ENCODE measurements at regions not wholly inside any gene's neighbourhood (a gene's known extent, or its start where the extent isn't known, plus 50 kb on each side); places are given as distances from the start of the nearest gene placed in this dataset.

- no peak for DNase-seq (ENCODE audit: low read depth)
- Histone ChIP-seq H3K27me3 (ENCODE audit: control insufficient read depth, insufficient read depth, low read length) (peaks cover 2% of the 10 kb centered on the region), H3K36me3 (ENCODE audit: control insufficient read depth, insufficient read depth, low read length) (no peaks in the 10 kb centered on the region), H3K4me3 (ENCODE audit: low read depth, low read length) (no peak overlapping the region)
- ChIA-PET CTCF (interaction anchor here (1.4 to 2.5 kb wide), 2 partner anchors 10 to 145 kb away, joined by 3 to 9 read pairs; no protein-coding TSS in a partner anchor), POLR2A (no interaction called here)
- TF ChIP-seq CTCF (IDR thresholded peaks at IDR 0.05; ENCODE audit: insufficient read depth, low read depth, low read length) = no peak
Measured at GRCh38 chr3:113143353-113143752, 68.0 kb upstream of the BOC start.

GRCh38 chr3:113147681-113148261, 63.6 kb upstream of the BOC start:
- H3K4me3 ChIP-seq (ENCODE audit: low read depth, low read length) = no peak overlapping the region
- TF ChIP-seq CTCF (IDR thresholded peaks at IDR 0.05; ENCODE audit: insufficient read depth, low read depth, low read length) = no peak
- DNase-seq (ENCODE audit: low read depth) = no peak
- CTCF ChIA-PET = interaction anchor here (0.7 to 2.4 kb wide), 6 partner anchors 11 to 140 kb away, joined by 4 to 12 read pairs (median 4); partner anchors contain the start of gene BOC
- no peaks in the 10 kb centered on the region for H3K36me3 ChIP-seq (ENCODE audit: control insufficient read depth, insufficient read depth, low read length)
- peaks cover 2% of the 10 kb centered on the region for H3K27me3 ChIP-seq (ENCODE audit: control insufficient read depth, insufficient read depth, low read length)
- POLR2A ChIA-PET = no interaction called here

- Histone ChIP-seq H3K4me3 (ENCODE audit: low read depth, low read length) (no peak overlapping the region), H3K27me3 (ENCODE audit: control insufficient read depth, insufficient read depth, low read length) (peaks cover 2% of the 10 kb centered on the region), H3K36me3 (ENCODE audit: control insufficient read depth, insufficient read depth, low read length) (no peaks in the 10 kb centered on the region)
- TF ChIP-seq CTCF (IDR thresholded peaks at IDR 0.05; ENCODE audit: insufficient read depth, low read depth, low read length) = no peak
- ChIA-PET POLR2A (no interaction called here), CTCF (interaction anchor here (0.7 to 2.4 kb wide), 5 partner anchors 12 to 140 kb away, joined by 4 to 12 read pairs (median 4); partner anchors contain the start of gene BOC)
- DNase-seq (ENCODE audit: low read depth) = no peak
Measured at GRCh38 chr3:113148284-113148683, 63.1 kb upstream of the BOC start.

GRCh38 chr3:113150250-113150649, 61.1 kb upstream of the BOC start:
- Histone ChIP-seq H3K27me3 (ENCODE audit: control insufficient read depth, insufficient read depth, low read length) (peaks cover 2% of the 10 kb centered on the region), H3K36me3 (ENCODE audit: control insufficient read depth, insufficient read depth, low read length) (no peaks in the 10 kb centered on the region), H3K4me3 (ENCODE audit: low read depth, low read length) (no peak overlapping the region)
- ChIA-PET CTCF (interaction anchor here (1.2 to 1.5 kb wide), 2 partner anchors 9 to 138 kb away, joined by 3 to 4 read pairs; no protein-coding TSS in a partner anchor), POLR2A (no interaction called here)
- no peak for DNase-seq (ENCODE audit: low read depth)
- TF ChIP-seq CTCF (IDR thresholded peaks at IDR 0.05; ENCODE audit: insufficient read depth, low read depth, low read length) = no peak

GRCh38 chr3:113151461-113152031, 59.8 kb upstream of the BOC start:
- ChIA-PET CTCF (interaction anchor here (0.6 to 1.3 kb wide), 3 partner anchors 16 to 125 kb away, joined by 3 to 6 read pairs (median 3); no protein-coding TSS in a partner anchor), POLR2A (no interaction called here)
- Histone ChIP-seq H3K27me3 (ENCODE audit: control insufficient read depth, insufficient read depth, low read length) (no peaks in the 10 kb centered on the region; the same call in 1 of the 2 replicates), H3K4me3 (ENCODE audit: low read depth, low read length) (no peak overlapping the region), H3K36me3 (ENCODE audit: control insufficient read depth, insufficient read depth, low read length) (no peaks in the 10 kb centered on the region)
- DNase-seq (ENCODE audit: low read depth) = no peak
- TF ChIP-seq CTCF (IDR thresholded peaks at IDR 0.05; ENCODE audit: insufficient read depth, low read depth, low read length) = no peak

Measured in BJ (cell line).